Naive B cell (primary cell): ENCODE measurements at regions not wholly inside any gene's neighbourhood (a gene's known extent, or its start where the extent isn't known, plus 50 kb on each side); places are given as distances from the start of the nearest gene placed in this dataset.

ENCODE experiments used
- ATAC-seq, 2 donors: fragments of 150-1000 bp; cut with Tn5 transposase; 2 replicates each; pipeline ENCODE4 v1.10.0; 2021; ENCODE audit warnings: low read depth in 2 of 2, mild to moderate bottlenecking in 2 of 2, moderate library complexity in 2 of 2
- DNase-seq: peaks from one replicate; pipeline ENCODE4 v3.0.0; 2022
- H3K27ac Mint-ChIP-seq, 6 donors: one replicate each; pipeline ENCODE4 v1.8.0; 2020 to 2022; ENCODE audit warnings: mild to moderate bottlenecking in 6 of 6, mixed read lengths in 6 of 6, moderate library complexity in 5 of 6, inconsistent platforms in 2 of 6
- H3K27me3 Mint-ChIP-seq, 3 donors: one replicate each; pipeline ENCODE4 v1.8.0; 2021 to 2022; ENCODE audit warnings: mixed read lengths in 3 of 3, mild to moderate bottlenecking in 1 of 3
- H3K36me3 Mint-ChIP-seq, 2 donors: one replicate each; pipeline ENCODE4 v1.8.0; 2020 to 2022; ENCODE audit warnings: mixed read lengths in 2 of 2, inconsistent platforms in 1 of 2, mild to moderate bottlenecking in 1 of 2
- H3K4me1 Mint-ChIP-seq, 3 donors: one replicate each; pipeline ENCODE4 v1.8.0; 2020 to 2022; ENCODE audit warnings: mixed read lengths in 3 of 3, inconsistent platforms in 1 of 3, mild to moderate bottlenecking in 1 of 3, moderate library complexity in 1 of 3
- H3K4me3 Mint-ChIP-seq, 8 donors: one replicate each; pipeline ENCODE4 v1.8.0; 2020 to 2022; ENCODE audit warnings: mild to moderate bottlenecking in 8 of 8, mixed read lengths in 8 of 8, moderate library complexity in 8 of 8, inconsistent platforms in 2 of 8
- H3K9me3 Mint-ChIP-seq, 7 donors: one replicate each; pipeline ENCODE4 v1.8.0; 2020 to 2022; ENCODE audit warnings: mixed read lengths in 7 of 7, mild to moderate bottlenecking in 5 of 7, inconsistent platforms in 2 of 7, moderate library complexity in 1 of 7

- ATAC-seq (peak; percentile 93 to 94), DNase-seq (peak; percentile 81)
- peaks cover 15 to 27% (median 21%) of the 10 kb centered on the region in 3 donors for H3K4me1 Mint-ChIP-seq
- peak overlapping the region; percentile 88 to 96 (median 94) for H3K27ac Mint-ChIP-seq
- H3K27me3 Mint-ChIP-seq: peaks cover under 1 to 5% (median 3%) of the 10 kb centered on the region in 3 donors
- peak overlapping the region; percentile 90 to 99 (median 97) for H3K4me3 Mint-ChIP-seq
- H3K9me3 Mint-ChIP-seq: no peaks in the 10 kb centered on the region
- no peaks in the 10 kb centered on the region for H3K36me3 Mint-ChIP-seq
Observed at GRCh38 chr2:118186110-118186857, 98.0 kb downstream of the INSIG2 start.

- Mint-ChIP-seq H3K36me3 (no peaks in the 10 kb centered on the region), H3K4me1 (peaks cover 15 to 27% (median 21%) of the 10 kb centered on the region in 3 donors), H3K4me3 (peak overlapping the region; percentile 90 to 99 (median 97)), H3K27ac (peak overlapping the region; percentile 84 to 96 (median 94)), H3K27me3 (peaks cover under 1 to 5% (median 4%) of the 10 kb centered on the region in 3 donors), H3K9me3 (no peaks in the 10 kb centered on the region)
- peak; percentile 46 for DNase-seq
- peak; percentile 65 to 73 for ATAC-seq
Observed at GRCh38 chr2:118185210-118186109, 97.2 kb downstream of the INSIG2 start.

- Mint-ChIP-seq H3K9me3 (no peaks in the 10 kb centered on the region), H3K27me3 (peaks cover 5 to 13% (median 12%) of the 10 kb centered on the region in 3 donors), H3K4me1 (peaks cover 15 to 27% (median 20%) of the 10 kb centered on the region in 3 donors), H3K27ac (no peak overlapping the region), H3K36me3 (no peaks in the 10 kb centered on the region), H3K4me3 (peak overlapping the region in 2 of 8 donors; percentile 9 to 62)
- ATAC-seq (no peak), DNase-seq (no peak)
Observed at GRCh38 chr2:118183381-118183780, 95.1 kb downstream of the INSIG2 start.

- DNase-seq: no peak
- H3K27ac Mint-ChIP-seq: no peak overlapping the region
- no peak for ATAC-seq
- no peaks in the 10 kb centered on the region for H3K9me3 Mint-ChIP-seq
- H3K36me3 Mint-ChIP-seq: no peaks in the 10 kb centered on the region
- no peaks in the 10 kb centered on the region for H3K4me1 Mint-ChIP-seq
- no peak overlapping the region for H3K4me3 Mint-ChIP-seq
- H3K27me3 Mint-ChIP-seq: peaks cover 5 to 30% (median 27%) of the 10 kb centered on the region in 3 donors
Observed at GRCh38 chr2:118179445-118179844, 91.2 kb downstream of the INSIG2 start.

- Mint-ChIP-seq H3K27me3 (peaks cover 5 to 32% (median 25%) of the 10 kb centered on the region in 3 donors), H3K27ac (no peak overlapping the region), H3K4me3 (no peak overlapping the region), H3K36me3 (no peaks in the 10 kb centered on the region), H3K4me1 (no peaks in the 10 kb centered on the region), H3K9me3 (no peaks in the 10 kb centered on the region)
- DNase-seq (no peak), ATAC-seq (no peak)
Observed at GRCh38 chr2:118177884-118178283, 89.6 kb downstream of the INSIG2 start.

DNA sequence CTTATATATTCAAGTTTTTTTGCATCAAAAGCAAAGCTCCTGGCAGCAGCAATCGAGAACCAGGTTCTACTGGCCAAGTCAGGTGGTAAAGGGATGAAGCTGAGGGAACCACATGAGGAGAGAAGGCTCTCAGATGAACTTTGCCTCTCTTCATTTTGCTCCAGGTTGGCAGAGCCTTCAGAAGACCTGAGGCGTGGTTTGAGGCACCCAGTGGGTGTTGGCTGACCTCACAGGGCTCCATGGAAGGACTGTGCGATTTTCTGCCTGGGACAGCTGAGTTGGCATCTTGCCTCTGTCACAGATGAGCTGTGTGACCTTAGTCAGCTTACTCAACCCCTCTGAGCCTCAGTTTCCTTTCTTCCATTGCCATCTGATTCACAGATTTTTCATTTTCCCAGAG, 89.0 kb downstream of the INSIG2 start:
- Mint-ChIP-seq H3K36me3 (no peaks in the 10 kb centered on the region), H3K27me3 (peaks cover 5 to 32% (median 24%) of the 10 kb centered on the region in 3 donors), H3K9me3 (no peaks in the 10 kb centered on the region), H3K4me3 (no peak overlapping the region), H3K27ac (no peak overlapping the region), H3K4me1 (no peaks in the 10 kb centered on the region)
- DNase-seq (no peak), ATAC-seq (no peak)

DNA sequence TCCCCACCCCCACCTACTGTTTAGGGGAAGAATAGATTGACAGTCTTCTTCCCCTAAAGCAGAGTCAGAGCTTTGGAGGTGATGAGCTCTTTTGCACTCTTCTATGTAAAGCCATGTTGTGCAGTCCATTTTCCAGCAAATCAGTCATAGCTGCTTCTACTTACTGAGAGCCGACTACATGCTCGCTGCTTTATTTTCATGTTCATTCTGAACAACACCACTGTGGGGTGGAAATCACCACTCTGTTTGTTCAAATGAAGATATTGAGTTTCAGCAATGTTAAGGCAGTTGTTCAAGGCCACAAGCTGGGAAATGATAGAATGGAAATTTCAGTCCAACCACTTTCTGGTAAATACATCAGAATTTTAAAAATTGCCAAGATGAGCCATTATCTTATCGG, 88.3 kb downstream of the INSIG2 start:
- H3K4me1 Mint-ChIP-seq: no peaks in the 10 kb centered on the region
- H3K27ac Mint-ChIP-seq: no peak overlapping the region
- ATAC-seq (no peak), DNase-seq (no peak)
- no peaks in the 10 kb centered on the region for H3K36me3 Mint-ChIP-seq
- no peaks in the 10 kb centered on the region for H3K9me3 Mint-ChIP-seq
- no peak overlapping the region for H3K4me3 Mint-ChIP-seq
- peaks cover 5 to 32% (median 24%) of the 10 kb centered on the region in 3 donors for H3K27me3 Mint-ChIP-seq

- ATAC-seq (no peak), DNase-seq (no peak)
- no peak overlapping the region for H3K27ac Mint-ChIP-seq
- H3K36me3 Mint-ChIP-seq: no peaks in the 10 kb centered on the region
- H3K4me1 Mint-ChIP-seq: no peaks in the 10 kb centered on the region
- no peak overlapping the region for H3K4me3 Mint-ChIP-seq
- H3K27me3 Mint-ChIP-seq: peaks cover 3 to 15% (median 14%) of the 10 kb centered on the region in 3 donors
- H3K9me3 Mint-ChIP-seq: no peaks in the 10 kb centered on the region
Observed at GRCh38 chr2:118171546-118171945, 83.3 kb downstream of the INSIG2 start.

DNA sequence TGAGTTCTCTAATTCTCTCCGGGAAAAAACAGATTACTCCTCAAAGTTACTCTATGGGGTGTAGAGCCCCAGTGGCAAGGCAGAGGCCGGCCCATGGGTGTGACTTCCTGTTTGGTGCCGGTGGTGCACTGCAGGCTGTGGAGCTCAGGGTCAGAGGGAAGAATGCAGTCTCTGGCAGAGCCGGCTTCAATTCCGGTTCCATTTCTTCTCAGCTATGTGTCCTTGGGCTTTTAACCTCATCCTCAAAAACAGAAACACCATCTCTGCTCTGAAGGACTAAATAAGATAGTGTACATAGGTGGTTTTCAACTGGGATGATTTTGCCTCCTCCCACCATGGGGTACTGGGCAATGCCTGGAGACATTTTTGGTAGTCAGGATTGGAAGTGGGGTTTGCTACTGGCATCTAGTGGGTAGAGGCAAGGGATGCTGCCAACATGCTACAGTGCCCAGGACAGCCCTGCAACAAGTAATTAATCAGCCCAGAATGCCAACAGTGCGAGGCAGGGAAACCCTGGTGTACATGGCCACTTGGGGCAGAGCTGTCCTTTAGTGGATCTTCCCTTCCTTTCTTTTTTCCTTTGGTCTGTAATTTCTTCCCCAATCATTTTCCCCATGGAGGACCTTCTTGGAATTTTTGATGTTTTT, 81.2 kb downstream of the INSIG2 start:
- Mint-ChIP-seq H3K36me3 (peaks cover 0 to 11% of the 10 kb centered on the region in 2 donors), H3K4me3 (no peak overlapping the region), H3K4me1 (no peaks in the 10 kb centered on the region), H3K27ac (no peak overlapping the region), H3K9me3 (peaks cover 0 to 14% (median 7%) of the 10 kb centered on the region in 7 donors), H3K27me3 (peaks cover 7 to 21% (median 8%) of the 10 kb centered on the region in 3 donors)
- ATAC-seq: peak in 1 of 2 donors; percentile 50
- DNase-seq: no peak

GRCh38 chr2:118168615-118169014, 80.3 kb downstream of the INSIG2 start:
- Mint-ChIP-seq H3K4me3 (no peak overlapping the region), H3K27me3 (peaks cover 12 to 29% (median 14%) of the 10 kb centered on the region in 3 donors), H3K36me3 (peaks cover 0 to 11% of the 10 kb centered on the region in 2 donors), H3K27ac (no peak overlapping the region), H3K9me3 (peaks cover 0 to 20% (median 7%) of the 10 kb centered on the region in 7 donors), H3K4me1 (no peaks in the 10 kb centered on the region)
- DNase-seq: no peak
- no peak for ATAC-seq

- Mint-ChIP-seq H3K27me3 (peaks cover 12 to 39% (median 15%) of the 10 kb centered on the region in 3 donors), H3K27ac (no peak overlapping the region)
- ATAC-seq: no peak
Observed at GRCh38 chr2:118167026-118167425, 78.8 kb downstream of the INSIG2 start.

DNA sequence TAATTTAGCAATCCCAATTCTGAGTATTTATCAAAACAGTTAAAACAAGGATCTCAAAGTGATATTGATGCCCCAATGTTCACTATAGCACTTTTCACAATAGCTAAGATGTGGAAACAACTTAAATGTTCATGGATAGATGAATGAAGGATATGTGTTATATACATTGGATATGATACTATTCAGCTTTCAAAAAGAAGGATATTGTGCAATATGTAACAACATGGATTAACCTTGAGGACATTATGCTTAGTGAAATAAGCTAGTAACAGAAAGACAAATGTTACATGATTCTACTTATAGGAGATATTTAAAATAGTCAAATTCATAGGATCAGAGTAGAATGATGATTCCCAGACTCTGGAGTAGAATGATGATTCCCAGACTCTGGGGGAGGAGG, 78.0 kb downstream of the INSIG2 start:
- no peak overlapping the region for H3K27ac Mint-ChIP-seq
- no peak for ATAC-seq
- peaks cover 12 to 42% (median 15%) of the 10 kb centered on the region in 3 donors for H3K27me3 Mint-ChIP-seq
- no peak overlapping the region for H3K4me3 Mint-ChIP-seq
- peaks cover 0 to 11% of the 10 kb centered on the region in 2 donors for H3K36me3 Mint-ChIP-seq
- H3K4me1 Mint-ChIP-seq: no peaks in the 10 kb centered on the region
- peaks cover 0 to 34% (median 7%) of the 10 kb centered on the region in 7 donors for H3K9me3 Mint-ChIP-seq
- no peak for DNase-seq

More at GRCh38 chr2:118167026-118167425, 78.8 kb downstream of the INSIG2 start:
- Mint-ChIP-seq H3K9me3 (peaks cover 0 to 34% (median 7%) of the 10 kb centered on the region in 7 donors), H3K4me3 (no peak overlapping the region), H3K36me3 (peaks cover 0 to 11% of the 10 kb centered on the region in 2 donors), H3K4me1 (no peaks in the 10 kb centered on the region)
- DNase-seq: no peak

DNA sequence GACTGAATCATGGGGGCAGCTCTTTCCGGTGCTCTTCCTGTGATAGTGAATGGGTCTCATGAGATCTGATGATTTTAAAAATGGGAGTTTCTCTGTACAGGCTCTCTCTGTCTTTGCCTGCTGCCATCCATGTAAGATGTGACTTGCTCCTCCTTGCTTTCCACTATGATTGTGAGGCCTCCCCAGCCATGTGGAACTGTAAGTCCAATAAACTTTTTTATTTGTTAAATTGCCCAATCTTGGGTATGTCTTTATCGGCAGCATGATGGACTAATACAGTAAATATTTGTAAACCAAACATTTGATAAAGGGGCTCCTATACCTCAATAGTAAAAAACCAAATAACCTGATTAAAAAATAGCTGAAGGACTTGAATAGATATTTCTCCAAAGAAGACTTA, 77.3 kb downstream of the INSIG2 start:
- peaks cover 17 to 49% (median 22%) of the 10 kb centered on the region in 3 donors for H3K27me3 Mint-ChIP-seq
- ATAC-seq: no peak
- no peak overlapping the region for H3K4me3 Mint-ChIP-seq
- no peak for DNase-seq
- peaks cover 0 to 34% (median 8%) of the 10 kb centered on the region in 7 donors for H3K9me3 Mint-ChIP-seq
- no peaks in the 10 kb centered on the region for H3K4me1 Mint-ChIP-seq
- H3K27ac Mint-ChIP-seq: peak overlapping the region in 1 of 6 donors; percentile 51
- H3K36me3 Mint-ChIP-seq: peaks cover 3 to 11% of the 10 kb centered on the region in 2 donors
